Stimulated activated CD8-positive, alpha-beta memory T cell treated with anti-CD3 and anti-CD28 coated beads, Interleukin-2, amount 100 ng/mL, for 1 hour (primary cell): ENCODE measurements at regions not wholly inside any gene's neighbourhood (a gene's known extent, or its start where the extent isn't known, plus 50 kb on each side); places are given as distances from the start of the nearest gene placed in this dataset.

Experiments used
- DNase-seq, 2 donors: peaks; one replicate each; pipeline ENCODE4 v3.0.0-alpha.2; 2020; ENCODE audit warnings: low read depth in 2 of 2

DNA sequence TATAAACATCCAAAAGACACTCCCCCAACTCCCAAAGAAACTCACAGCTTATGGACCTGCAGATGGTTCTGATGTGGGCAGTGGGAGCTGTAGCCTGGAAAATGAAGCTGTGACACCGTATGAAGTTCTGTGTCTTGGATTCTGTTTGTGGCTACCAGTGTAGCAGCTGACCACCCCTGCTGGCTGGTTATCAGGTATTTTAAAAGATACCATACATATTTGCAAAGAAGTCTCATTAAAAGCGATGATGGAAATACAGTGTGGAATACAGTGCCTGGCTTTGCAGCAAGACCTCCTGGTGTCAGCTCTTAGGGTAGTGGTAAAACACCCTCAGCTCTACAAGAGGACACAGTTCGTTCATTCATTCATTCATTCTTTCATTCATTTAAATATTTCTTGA is 194.3 kb upstream of the PRKCQ start:
- no peak for DNase-seq

DNA sequence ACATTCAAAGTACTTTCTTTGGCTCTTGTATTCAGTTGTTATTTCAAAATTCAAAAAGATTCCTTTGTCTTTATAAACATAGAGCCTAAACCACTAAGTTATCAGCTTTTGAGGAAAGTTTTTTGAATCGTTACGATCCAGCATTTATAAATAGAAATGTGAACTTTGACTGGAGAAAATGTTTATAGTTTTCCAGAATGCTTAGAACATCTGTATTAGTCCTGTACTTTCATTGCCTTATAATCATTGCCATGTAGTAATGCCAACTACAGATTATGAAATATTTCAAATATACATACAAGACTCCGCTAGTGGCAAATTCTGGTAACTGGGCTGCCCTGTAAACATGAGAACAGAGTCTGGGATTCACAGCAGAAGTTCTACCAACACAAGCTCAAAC is 191.3 kb upstream of the PRKCQ start:
- no peak for DNase-seq

DNA sequence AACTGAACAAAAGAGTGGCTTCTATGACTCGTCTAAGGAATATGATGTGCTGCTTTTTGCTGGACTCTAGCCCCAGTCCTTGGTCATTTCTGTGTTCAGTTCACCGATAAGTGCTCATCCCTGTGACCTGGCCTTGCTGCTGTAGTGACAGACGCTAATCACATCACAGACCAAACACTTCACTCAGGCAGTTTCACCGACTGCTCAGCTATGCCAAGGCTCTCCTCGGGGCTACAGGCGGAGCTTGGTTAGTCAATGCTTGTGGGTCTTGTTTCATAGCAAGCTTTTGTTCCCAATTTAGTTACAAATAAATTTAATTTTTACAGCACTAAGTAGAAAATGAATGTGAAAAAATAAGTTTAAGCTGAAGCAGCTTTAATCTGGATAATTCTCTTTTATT is 190.8 kb upstream of the PRKCQ start:
- DNase-seq: no peak

DNA sequence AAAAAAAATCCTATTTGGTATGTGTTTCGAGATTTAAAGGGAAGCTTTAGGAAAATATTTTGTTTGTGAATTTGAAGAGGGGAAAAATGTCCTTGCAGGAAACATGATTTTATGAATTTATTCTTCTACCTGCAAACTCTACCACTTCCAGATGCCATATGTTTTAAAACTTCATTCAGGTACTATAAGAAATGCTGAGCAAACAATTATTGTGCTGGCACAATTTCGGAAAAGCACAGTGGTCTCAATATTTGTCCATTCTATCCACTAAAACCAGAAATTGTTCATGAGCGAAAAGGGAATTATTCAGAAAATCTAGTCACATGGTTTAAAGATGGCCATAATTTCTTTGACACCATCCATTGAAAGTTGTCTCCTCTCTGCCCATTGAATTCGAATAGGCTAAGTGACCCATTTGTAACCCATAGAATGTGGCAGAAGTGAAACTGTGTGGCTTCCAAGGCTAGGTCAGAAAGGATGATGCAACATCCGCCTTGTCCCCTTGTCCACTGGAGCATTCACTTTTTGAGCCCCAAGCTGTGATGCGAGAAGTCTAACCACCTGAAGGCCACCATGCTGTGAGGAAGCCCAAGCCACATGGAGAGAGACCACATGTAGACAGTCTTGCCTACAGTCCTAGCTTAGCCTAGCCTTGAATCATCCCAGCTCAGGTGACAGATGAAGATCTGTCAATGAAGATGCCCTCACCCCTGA is 189.8 kb upstream of the PRKCQ start:
- DNase-seq: no peak

DNA sequence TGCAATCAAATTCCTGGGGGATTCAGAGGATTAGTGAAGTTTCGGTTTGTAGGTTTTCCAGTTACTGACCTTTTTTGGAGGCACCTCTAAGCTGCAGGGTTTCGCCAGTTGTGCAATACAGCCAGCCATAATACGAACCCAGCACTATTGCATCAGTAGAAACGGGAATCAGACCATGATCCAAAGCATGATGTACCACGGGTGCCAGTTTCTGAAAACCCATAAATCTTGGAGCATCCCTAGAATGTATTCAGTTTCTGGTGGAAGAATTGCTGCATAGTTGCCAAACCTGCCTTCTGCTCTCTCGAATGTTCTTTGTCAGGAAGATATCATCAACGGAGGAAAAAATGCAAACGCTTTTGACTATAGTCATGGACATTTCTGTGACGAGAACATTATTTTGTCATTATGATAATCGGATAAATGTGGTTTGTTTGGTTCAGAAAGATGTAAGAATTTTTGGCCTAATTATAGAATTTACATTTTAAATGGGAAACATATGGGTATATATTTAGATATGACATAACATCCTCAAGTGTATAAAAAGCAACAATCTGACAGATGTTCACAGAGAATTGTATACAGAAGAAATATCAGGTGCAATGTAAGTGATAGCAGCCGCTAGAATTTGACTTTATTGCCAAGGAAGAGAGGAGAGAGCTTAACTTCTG is 186.2 kb upstream of the PRKCQ start:
- DNase-seq: no peak

DNA sequence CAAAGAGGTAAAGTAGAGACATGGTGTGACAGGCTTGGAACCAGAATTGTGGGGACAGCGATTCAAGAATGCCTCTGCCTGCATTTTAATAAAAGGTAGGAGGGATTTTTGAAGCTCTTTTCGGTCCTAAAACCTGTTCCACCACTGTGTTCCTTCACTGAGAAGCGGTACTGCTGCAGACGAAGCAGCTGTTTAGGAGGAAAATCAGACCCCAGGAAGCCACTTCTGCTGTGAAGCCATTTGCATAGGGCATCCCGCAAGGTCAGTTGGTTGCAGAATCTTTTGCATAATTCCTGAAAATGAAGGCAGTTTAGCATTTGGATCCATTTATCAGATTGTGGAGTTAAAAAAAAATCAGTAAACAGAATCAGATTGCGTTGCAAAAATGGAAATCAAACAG is 183.3 kb upstream of the PRKCQ start:
- DNase-seq: no peak

DNA sequence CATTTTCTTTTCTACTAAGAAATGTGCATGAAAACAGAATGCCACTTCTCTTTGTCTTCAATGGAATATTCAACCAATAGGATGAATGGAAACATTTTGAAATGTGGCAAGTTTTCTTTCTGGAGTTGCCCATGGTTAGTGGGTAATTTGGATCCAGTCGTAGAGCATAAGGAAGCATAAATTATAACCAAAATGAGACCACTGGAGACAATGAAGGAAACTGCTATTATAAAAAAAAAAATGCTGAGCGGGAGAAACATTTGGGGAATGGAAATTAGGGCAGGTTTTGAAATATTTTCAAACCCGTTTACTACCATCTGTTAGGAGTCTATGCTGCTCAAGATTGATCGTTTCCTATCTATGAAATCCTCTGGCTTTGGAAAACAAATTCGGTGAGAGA is 182.9 kb upstream of the PRKCQ start:
- no peak for DNase-seq

DNA sequence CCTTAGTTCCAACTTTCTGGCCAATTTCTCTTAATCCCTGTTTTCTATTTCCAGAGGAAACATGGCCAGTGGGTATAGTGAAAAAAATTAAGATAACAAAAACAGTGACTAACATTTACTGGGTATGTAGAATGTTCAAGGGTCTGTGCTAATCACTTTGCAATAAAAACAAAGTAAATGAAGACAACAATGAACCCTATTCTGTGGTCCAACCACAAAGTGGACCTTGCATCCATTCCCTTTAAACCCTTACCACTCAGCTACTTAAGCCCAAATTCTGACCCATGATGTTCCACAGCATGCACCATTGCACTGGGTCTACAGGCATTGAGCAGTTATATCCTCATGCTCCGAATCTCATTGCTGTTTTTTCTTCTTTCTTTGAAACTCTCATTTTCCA is 179.9 kb upstream of the PRKCQ start:
- DNase-seq: no peak

DNA sequence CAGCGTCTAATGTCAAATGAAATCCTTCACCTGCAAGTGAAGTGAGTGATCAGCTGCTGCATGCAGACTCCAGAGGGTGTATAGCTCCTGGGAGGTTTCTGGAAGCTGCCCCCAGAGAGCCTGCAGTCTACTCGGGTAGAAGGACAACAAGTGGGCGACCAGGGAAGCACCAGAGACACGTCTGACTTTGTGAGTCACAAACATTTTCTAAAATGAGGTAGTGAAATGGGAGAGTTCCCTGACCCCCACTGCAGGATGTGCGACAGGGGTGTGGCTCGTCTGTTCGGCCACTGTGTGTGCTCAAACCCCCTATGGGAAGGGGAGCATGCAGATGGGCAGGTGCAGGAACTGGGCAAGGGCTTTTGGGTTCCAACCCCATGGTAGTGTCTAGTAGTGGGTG is 177.1 kb upstream of the PRKCQ start:
- no peak for DNase-seq

DNA sequence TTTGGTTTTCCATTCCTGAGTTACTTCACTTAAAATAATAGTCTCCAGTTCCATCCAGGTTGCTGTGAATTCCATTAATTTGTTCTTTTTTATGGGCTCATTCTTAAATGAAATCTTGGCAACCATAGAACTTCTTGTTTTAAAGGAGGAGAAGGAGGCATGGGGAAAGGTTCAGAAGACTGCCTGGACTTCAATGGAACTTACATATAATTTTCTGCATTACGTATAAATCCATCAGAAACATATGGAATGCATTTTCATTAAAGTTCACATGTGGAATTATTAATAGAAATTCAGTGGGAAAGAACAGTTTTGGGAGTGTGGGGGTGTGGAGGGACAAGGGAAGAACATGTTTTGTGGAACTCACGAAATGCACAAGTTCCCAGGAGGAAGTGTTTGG is 176.6 kb upstream of the PRKCQ start:
- DNase-seq: no peak

DNA sequence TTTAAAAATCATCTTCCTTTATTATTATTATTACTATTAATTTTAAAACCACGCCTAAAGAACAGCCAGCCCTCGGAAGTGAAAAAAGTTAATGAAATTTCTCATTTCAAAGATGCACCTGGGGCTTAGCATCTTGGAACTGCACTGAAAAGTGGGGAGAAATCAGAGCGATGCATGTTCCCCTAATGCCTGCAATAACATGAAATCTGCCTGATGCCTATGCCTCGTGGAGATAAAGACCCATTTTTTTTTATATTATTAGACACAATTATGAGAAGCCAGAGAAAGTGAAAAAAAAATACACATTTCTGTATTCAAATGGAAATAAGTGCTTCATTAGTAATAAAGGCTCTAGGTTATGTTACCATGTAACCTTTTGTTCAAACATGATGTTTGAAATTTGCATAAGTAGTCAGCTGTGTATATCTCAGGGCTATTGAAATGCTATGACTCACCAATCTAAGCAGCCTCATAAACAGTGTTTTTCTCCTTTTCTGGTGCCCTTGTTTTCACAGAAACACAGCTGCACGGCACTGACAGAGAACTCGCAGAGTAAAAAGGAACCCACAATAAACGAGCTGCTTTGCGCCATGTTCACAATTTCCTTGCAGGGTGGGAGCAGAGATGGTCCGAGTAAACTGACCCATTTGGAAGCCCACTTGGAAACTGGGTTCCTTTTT is 175.8 kb upstream of the PRKCQ start:
- DNase-seq: no peak

DNA sequence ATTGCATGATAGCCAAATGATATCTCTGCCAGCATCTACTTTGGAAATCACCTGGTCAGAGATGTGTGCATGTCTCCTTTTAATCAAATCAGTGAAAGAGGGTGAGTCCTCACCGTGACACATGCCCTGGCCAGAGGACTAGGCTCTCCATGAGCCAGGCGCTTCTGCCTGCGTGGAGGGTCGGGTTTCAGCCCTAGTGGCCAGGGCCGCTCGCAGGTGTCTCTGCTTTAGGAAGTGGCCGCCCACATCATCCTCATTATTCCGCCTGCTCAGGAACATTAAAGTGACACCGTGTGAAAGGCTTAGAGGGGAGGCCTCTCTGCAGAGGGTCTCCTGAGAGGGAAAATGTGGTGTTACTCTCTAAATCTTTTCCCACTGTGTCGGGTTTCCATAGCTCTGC is 173.6 kb upstream of the PRKCQ start:
- DNase-seq: no peak

DNA sequence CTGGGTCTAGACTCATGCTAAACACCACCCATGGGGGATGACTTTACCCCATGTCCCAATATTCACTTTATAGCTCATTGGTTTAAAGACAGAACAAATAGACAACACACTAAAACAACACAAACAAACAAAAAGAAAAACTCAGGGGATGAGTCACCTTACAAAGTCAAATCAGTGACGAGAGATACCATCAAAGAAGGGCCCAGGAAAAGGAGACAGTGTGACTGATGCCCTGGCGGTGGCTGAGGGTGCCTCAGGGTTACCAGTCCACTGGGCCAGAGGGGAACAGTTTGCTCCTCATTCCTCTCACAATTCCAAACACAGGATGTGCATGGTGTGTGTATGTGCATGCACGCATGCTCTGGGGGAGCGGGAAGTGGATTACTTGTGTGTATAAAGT is 171.3 kb upstream of the PRKCQ start:
- DNase-seq: no peak

DNA sequence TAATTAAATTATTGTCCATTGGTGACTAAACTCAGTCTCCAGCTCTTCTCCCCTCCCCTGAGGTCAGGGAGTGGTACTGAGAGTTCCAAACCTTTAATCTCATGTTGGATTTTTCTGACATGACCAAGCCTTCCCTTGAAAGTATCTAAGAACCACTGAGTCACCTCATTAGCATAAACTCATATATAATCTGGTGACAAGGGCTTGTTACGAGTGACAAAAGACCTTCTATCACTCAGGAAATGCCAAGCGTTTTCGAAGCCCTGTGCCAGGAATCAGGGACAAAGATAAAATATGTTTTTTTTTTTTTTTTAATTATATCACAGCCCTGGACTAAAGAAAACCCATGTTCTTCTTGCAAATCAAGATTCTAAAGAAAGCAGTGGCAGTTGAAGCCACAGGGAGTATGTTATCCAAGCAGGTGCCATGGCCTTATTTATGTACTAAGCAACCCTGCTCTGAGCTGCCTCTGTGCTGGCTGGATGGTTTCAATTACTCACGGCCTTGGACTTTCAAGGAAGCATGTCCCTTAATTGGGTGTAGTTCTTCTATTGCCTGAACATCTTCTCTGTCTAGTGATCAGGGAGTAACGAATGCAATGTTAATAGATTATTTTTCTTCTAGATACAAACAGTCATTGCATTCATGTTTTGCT is 169.0 kb upstream of the PRKCQ start:
- no peak for DNase-seq

DNA sequence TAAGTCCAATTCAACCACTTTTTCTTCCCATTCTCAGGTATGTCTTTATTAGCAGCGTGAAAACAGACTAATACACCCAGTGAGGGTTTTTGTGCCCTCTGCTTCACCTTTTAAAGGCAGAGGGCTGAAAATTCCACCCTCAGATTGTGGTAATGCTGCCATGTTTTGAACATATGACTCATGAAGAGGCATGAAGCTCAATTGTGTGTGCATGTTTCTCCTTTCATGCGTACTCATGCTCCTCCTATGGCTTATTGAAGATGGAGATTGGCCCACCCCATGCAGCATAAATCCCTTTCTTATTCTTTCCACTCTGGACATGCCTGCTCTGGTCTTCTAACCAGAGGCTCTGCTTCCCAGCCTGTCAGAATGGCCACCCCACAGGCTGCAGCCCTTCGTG is 168.0 kb upstream of the PRKCQ start:
- DNase-seq: no peak

DNA sequence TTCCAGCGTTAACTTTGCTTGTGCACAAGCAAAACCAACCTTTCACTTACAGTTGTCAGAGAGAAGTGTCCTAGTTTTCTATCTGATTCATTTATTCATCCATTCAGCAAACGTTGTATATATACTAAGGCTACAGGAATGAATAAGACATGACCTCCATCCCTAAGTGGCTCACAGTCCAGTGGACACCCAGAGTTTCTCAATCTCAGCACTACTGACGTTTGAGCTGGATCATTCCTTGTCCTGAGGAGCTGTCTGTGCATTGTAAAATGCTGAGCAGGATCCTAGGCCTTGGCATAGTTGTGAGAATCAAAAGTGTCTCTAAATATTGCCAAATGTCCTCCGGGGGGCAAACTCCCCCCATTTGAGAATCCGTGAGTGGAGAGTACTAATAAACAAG is 166.7 kb upstream of the PRKCQ start:
- no peak for DNase-seq

DNA sequence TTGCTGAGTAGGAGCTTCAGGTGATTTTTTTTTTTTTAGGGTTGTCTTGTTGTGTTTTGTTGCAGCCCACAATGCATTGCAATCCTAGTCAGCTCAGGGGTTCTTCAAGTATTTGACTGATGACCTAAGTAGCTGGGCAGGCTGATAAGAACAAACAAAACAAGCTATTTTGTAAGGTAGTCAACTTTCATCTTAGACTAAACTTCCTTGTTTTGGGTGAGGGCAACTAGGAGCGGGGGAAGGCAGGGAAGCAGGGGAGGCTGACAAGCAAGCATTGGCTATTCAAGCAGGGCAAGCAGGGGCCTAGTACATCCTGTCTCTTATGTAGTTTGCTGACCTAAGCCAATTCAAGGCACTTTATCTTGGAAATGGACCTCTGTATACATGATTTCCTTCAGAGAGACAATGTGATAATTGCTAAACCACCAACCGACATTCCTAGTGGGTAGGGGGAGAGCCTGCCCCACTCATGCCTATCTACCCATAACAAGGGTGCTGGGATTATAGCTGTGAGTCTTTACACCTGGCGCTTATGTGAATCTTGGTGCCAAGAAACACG is 163.3 kb upstream of the PRKCQ start:
- no peak for DNase-seq

DNA sequence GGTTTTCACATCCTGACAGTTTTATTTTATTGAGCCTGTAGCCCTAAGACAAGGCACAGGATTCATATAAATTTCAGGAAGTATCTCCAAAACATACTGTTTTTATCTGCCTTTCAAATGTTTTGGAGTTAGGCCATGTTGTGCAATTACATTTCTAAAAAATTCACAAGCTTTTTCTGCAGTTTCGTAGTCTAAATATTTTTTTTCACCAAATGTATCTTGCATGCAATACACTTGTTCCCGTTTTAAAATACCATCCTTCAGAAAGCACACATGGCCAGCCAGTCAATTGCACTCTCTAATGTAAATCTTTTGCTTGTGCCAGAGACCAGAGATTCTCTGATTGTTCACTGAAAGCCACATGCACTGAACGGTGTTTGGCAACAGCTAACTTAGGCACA is 161.5 kb upstream of the PRKCQ start:
- no peak for DNase-seq

DNA sequence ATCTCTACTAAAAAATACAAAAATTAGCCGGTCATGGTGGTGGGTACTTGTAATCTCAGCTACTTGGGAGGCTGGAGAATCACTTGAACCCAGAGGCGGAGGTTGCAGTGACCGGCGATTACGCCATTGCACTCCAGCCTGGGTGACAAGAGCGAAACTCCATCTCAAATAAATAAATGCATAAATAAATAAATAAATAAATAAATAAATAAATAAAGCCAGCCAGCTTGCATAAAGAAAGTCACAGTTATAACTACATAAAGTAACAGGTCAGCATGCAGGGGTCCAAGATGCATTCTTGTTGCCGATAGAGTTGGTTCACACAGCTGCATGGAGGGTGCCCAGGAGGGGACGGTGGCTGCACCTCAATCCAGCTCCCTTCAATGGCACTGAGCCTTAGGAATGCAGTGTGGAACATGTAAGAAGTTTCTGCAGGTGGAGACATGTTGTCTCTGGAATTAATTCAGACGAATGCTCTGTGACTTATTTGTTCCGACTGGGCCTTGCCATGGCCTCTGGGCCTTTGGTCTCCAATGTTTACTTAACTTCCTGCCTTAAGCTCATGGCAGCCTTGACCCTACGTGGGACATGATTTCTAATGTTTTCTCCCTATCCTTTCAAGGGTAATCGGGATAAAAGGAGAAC is 159.6 kb upstream of the PRKCQ start:
- DNase-seq: no peak

DNA sequence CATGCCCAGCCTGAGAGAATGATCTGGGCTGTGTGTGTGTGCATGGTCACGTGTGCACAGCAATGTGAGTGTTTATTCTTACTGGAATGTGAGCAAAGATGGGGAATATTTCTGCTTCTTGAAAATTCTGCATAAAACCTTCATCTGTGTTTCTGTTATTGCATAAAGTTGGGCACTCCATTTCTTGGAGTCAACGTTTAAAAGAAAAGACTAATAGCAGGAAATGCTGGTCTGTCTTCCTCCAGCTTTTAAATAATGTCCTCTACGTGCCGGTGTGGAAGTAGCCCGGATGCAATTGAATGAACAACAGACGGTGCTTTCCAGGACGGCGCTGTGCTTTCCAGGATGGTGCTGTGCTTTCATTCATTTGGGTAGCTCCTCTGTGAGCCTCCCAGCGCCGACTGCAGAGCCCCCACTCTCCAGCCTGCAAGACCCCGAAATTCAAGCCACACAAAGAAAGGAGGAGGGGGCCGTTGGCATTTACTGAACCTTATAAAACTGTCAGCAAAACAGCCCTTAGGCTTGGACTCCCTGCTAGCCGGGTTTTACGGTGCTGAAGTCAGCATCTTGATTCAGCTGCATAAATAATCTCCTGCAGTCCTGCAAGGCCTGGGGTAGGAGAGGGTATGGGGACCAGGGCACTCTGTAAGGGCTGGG is 158.2 kb upstream of the PRKCQ start:
- no peak for DNase-seq

DNA sequence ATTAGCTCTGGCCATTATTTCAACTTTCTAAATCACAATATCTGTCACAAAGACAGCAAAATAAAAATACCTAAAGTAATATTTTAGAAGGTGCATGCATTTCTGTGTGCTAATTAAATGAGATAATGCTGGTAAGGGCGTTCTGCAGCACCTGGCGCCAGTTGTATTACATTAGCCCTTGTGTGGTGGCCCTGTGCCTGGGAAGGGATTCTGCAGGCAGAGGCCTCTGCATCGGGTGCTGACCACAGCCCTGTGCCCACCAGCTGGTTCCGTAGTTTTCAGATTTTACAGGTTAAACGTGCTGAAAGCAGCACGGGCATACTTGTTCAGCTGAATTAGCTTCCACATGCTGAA is 157.7 kb upstream of the PRKCQ start:
- DNase-seq: no peak
